DOHH2 (cell line): ENCODE measurements at regions not wholly inside any gene's neighbourhood (a gene's known extent, or its start where the extent isn't known, plus 50 kb on each side); places are given as distances from the start of the nearest gene placed in this dataset.

ENCODE experiments used
- EZH2phosphoT487 ChIP-seq: fragments of 200-600 bp; sonication (generic); IDR thresholded peaks from 2 replicates; pipeline ENCODE4 v1.6.1; 2017; ENCODE audit warnings: borderline replicate concordance, mild to moderate bottlenecking, antibody characterized with exemption, low read length, moderate library complexity, mixed read lengths
- TF ChIP-seq, protein P1 (sequence below): fragments of 200-600 bp; sonication (generic); IDR thresholded peaks from one replicate; pipeline ENCODE4 v1.5.1; 2014; ENCODE audit warnings: antibody characterized with exemption, mild to moderate bottlenecking, low read depth, low read length; ENCODE audit not compliant: poor library complexity, severe bottlenecking

- TF ChIP-seq, protein P1, sequence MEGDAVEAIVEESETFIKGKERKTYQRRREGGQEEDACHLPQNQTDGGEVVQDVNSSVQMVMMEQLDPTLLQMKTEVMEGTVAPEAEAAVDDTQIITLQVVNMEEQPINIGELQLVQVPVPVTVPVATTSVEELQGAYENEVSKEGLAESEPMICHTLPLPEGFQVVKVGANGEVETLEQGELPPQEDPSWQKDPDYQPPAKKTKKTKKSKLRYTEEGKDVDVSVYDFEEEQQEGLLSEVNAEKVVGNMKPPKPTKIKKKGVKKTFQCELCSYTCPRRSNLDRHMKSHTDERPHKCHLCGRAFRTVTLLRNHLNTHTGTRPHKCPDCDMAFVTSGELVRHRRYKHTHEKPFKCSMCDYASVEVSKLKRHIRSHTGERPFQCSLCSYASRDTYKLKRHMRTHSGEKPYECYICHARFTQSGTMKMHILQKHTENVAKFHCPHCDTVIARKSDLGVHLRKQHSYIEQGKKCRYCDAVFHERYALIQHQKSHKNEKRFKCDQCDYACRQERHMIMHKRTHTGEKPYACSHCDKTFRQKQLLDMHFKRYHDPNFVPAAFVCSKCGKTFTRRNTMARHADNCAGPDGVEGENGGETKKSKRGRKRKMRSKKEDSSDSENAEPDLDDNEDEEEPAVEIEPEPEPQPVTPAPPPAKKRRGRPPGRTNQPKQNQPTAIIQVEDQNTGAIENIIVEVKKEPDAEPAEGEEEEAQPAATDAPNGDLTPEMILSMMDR = no peak
- TF ChIP-seq EZH2phosphoT487 = no peak
Measured at GRCh38 chr1:55289042-55289441, 73.9 kb upstream of the USP24 start.
